ELR (cell line): ENCODE measurements at regions not wholly inside any gene's neighbourhood (a gene's known extent, or its start where the extent isn't known, plus 50 kb on each side); places are given as distances from the start of the nearest gene placed in this dataset.
"Not testable (repeated sequence)": the region's sequence is repeated elsewhere in the genome, so short reads cannot be mapped to it uniquely, and the experiment has no call there.

ENCODE experiments used
- DNase-seq: peaks from one replicate; pipeline ENCODE4 v3.0.0-alpha.2; 2015; ENCODE audit warnings: low read depth

DNA sequence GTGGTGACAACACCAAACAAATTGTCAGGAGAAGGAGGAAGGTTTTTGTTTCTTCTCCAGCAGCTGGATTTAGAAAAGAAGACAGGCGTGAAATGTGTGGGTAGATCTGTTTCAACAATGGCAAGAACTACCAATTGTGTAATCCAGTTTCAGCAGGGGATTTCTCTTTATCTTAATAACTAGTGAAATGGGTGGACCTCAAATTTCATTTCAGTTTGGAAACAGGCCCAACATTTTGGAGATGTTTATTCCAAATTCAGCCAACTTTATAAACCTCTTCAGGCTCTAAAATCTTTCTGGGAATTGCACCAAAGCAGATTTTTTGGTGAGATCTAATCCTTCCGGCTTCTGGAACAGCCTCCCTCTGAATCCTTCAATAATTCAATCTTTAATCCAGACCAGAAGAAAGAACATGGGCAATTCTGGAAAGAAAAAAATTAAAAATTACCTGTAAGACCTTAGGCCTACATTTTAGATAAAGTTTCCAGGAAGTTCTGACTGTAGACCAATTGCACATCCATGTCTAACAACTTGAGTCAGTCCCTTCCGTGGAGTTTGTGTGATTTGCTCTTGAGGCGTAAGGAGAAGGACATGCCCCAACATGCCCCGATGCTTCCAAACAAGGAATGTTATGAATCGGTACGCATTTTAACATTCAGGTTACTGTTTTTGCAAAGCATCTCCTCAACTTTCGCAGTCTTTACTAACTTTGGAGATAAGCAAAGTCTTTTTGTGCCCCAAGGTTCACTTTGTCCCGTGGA, 423.6 kb downstream of the IRX1 start:
- no peak for DNase-seq

DNA sequence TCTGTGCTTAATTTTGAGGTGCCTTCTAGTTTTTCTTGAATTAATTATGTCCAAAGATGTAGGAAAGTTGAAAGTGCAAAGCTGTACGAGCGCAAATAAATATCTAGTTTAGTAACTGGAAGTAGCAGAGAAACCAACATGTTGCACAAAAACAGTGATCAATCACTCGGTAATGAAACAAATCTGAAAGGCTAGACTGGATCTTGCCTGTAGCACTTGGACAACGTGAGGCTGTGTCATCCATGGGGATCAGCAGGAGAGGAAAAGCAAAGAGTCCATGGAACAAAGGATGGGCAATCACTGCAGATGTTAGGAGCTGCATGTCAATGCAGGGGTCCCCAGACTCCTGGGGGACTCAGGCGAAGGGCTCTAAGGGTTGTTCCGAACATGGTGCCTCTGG, 424.2 kb downstream of the IRX1 start:
- DNase-seq: no peak

DNA sequence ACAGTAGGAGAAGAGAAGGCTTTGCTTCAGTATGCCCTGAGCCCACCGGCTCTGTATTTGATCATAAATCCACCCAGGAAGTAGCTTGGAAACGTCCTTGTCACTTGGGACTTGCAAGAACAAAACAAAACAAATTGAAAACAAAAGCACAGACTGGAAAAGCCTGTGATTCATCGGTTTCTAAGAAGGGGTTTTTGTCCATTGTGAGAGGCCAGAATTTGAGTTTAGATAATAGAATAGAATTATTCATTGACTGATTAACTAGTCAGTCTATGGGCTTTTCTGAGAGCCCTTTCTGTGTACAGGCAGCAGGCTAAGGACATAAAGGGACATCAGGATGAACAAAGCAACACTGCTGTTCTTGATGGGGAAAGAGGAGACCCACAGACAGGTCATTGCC, 424.8 kb downstream of the IRX1 start:
- DNase-seq: no peak

DNA sequence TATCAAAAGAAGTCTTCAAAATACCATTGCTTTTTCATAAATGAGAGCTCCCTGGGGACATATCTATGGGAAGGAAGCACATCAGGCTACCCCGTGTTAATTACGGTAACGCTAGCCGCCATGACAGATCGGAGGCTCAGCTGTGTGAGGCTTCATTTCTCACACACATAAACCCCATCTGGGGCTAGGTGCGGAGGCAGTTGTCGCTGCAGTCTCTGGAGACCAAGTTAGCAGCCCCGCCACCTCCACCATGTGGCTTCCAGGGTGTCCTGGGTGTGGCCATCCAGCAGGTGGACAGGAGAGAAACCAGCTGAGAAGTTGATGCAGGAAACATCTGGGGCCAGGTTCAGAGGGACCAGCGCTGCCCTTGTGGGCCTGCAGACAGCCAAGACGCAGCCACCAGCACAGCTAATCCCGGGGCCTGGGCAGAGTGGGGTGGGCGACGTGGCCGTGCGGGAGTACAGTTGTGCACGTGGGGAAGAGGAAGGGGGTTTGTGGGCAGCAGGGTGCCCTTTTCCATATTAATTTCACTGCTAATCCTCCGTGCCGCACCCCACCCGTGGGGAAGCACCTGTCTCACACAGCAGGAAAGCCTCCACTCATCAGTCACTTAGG, 426.5 kb downstream of the IRX1 start:
- DNase-seq: no peak

DNA sequence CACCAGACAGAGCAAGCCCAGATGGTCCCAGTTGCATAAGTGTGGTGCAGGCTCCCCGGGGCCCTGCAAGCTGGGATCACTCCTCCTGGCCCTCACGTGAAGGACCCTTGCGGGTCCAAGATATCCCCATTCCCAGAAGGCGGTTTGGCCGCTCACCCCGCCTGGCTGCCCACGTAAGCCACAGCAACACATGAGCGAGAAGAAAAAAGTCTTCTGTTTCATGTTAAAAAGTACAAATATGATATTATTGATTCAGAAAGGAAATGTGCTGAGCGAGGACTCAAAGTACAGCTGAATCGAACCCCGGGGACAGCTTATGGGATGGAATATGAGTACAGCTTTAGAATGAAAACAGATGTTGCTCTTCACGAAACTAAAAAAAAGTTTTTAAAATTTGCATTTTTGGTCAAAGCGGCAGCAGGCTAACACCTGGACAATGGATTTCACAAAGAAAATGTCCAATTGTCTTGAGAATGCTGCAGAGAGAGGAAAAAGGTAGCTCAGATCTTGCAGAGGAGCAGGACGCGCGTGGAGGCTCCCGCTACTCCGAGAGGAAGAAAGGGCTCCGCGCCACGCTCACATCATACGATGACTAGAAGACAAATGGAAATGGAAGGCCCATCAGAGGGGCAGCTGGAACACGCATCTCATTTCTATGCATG, 427.6 kb downstream of the IRX1 start:
- no peak for DNase-seq

DNA sequence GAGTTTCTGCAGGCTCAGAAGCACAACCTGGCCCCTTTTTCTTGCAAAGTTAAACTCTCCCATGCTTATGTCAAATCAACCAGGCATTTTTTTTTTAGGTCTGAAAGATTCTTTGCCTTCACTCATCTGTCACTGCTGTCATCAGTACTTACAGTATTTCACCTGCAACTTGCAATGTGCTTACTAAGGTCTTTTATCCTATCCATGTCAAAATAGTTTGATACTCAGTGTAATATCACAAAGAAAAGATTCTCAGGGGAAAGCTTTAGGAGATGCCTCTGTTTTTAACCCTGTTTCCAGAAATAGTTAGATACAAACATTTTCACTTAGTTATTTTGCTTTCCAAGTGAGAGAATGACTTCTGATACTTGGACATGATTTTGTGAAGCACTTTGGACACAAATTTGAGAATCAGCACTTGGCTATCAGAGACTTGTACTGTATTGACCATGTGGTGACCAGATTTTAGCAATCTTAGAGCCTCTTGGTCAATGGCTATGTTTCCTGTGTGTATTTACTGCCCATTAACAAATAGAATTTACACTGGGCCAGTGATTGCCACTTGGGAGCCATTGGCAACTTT, 428.2 kb downstream of the IRX1 start:
- no peak for DNase-seq

DNA sequence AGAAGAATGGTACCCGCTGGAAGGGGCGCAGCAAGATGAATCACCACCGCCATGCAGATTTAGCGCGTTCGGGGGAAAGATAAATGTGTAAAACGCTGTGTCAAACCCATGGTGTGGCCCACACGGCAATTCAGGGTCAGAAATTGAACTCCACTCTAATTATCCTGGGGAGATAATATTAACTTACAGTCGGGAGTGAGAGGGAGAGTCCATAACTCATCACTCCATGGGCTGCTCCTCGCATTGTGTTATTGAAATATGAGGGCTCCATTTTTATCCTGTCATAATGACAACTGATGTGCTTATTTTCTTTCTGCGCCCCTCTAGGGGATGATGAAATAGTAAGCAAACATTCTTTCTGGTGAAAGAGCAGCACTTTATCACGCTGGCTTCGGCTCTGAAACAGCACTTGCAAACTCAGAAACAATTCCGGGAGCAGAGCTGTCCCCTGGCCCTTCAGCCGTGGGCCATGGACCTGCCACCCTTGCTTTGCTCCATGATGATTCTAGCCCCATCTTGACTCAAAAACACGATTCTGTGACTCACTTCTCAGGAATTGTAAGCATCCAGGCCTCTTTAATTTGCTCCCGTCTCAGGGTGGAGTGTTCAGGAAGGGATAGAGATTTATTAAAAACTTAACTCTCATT, 431.6 kb downstream of the IRX1 start:
- no peak for DNase-seq

DNA sequence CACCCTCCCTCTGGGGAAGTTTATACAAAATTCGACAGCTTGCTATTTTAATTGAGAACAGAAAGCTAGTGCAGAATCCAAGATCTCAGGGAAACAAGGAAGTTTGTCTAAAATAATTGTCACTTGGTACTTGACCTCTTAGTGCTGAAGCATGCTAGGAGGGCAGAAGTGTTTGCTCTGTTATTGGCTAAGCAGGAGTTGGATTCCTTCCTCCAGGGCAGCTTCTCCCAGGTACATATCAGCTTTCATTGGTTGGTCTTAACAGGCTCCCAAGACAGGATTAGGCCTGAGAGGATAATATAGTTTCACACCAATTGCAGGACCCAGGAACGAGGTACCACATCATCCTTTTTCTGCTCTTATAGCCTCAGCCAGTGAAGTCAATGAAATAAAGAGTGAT, 432.8 kb downstream of the IRX1 start:
- no peak for DNase-seq

DNA sequence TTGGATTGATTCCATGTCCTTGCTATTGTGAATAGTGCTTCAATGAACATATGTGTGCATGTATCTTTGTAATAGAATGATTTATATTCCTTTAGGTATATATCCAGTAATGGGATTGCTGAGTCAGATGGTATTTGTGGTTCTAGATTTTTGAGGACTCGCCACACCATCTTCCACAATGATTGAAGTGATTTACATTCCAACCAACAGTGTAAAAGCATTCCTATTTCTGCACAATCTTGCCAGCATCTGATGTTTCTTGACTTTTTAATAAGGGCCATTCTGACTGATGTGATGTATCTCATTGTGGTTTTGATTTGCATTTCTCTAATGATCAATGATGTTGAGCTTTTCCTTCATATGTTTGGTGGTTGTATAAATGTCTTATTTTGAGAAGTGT, 437.9 kb downstream of the IRX1 start:
- DNase-seq: not testable (repeated sequence)

DNA sequence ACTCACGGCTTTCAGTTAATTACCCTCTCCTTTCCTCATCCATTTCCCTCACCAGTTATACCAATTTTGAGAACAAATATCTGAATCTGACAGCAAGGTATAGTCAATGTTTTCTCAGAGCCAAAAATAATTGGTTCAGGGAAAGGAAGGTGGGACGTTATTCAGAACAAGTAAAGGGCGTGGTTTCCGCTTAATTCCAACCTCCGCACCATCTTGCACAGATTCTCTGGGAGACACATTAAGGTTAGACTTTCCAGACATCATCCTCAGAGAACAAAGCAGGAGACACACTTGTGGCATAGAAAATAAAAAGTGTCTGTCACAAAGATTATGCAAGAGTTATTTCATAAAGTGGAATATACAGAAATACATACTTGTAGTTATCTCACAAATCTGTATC, 441.2 kb downstream of the IRX1 start:
- no peak for DNase-seq

DNA sequence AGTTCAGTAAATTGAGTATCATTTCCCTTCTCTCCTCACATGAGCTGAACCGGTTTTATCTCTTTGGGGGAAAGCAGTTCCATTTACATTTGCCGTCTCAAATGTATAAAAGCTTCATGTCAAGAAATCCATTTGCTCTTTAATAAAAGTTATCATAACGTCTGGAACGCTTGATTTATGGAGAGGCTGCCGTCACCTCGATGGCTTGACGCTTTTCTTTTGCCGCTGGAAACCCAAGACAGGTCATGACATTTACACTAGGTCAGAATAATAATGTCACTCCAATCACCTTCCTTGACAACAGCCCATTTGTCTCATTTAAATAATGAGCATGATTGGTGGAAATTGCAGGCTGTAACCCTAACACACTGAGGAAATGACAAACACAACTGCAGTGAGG, 443.4 kb downstream of the IRX1 start:
- DNase-seq: no peak

DNA sequence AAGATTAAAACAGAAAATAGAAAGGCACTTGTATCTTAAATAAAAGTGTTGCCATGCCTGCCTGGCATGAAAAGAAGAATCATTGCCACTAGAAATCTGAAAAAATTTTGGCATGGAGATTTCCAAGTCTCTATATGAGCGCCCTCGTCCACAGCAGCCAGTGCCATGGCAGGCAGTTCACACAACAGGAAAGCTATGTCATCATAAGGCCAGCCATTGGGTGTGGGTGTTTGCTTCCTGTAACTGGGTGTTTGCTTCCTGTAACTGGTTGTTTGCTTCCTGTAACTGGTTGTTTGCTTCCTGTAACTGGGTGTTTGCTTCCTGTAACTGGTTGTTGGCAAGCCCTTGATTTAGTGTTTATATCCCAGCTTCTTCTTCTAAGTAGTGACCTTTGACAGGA, 446.7 kb downstream of the IRX1 start:
- no peak for DNase-seq

DNA sequence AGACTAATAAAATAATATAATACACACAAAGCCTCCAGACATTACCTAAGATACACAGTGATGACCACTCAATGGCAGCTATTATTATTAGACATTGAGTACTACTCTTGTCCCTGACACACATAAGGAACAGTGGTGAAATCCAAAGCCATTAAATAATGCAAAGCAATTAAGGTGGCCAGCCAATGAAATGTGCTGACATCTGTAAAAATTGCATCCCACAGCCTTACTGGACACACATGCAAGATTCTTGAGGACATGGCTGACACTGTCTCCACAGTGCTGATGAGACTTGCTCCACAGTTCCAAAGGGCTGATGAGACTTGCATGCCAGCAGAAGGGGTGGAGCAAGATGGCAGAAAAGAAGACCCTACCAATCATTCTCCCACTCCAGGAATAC, 447.5 kb downstream of the IRX1 start:
- DNase-seq: no peak

DNA sequence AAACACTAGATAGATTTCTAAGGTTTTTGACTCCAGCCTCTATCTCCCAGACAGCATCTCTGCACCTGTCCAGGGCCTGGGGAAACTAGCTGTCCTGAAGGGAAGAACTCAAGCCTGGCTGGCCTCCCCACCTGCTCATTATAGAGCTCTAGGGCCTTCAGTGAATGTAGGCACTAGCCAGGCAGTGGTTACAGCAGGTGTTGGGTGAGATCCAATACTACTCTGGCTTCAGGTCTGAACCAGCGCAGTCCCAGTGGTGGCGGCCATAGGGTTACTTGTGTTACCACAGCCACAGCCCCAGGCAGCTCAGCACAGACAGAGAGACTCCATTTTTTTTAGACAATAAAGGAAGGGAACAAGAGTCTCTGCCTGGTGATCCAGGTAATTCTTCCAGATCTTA, 449.2 kb downstream of the IRX1 start:
- no peak for DNase-seq

DNA sequence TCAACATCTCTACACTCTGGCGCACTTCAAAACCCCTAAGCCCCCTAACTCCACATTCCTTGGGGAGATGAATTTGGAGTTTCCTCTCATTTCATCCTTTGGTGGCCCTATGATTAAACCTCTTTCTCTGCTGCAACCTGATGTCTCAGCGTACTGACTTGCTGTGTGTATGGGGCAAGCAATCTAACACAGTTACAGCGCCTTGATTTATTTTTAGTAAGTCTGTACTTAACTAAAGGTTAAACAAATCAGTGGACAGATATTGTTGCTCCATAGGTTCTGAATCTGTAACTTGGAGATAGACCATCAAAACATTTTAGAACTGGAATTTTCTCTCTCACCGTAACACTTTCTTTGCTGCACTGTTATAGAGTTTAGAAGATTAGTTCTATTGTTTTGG, 452.8 kb downstream of the IRX1 start:
- no peak for DNase-seq

DNA sequence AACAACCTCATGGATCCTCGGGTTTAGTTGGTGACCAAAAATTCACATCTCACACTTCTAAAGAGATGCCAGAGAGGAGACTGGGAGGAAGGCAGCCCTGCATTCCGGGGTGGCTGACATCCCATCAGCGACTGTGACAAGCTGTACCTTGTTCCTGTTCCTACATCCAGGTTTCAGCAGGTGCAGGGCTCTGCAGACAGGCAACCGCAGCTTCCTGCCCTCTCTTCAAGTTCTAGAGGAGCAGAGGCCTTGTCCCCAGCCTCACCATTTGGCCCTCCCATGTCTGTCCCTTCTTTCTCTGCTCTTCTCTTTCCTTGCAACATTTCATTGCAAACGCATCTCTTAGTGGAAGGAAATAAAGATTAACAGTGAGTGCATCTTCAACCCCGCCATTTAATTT, 454.6 kb downstream of the IRX1 start:
- DNase-seq: no peak

DNA sequence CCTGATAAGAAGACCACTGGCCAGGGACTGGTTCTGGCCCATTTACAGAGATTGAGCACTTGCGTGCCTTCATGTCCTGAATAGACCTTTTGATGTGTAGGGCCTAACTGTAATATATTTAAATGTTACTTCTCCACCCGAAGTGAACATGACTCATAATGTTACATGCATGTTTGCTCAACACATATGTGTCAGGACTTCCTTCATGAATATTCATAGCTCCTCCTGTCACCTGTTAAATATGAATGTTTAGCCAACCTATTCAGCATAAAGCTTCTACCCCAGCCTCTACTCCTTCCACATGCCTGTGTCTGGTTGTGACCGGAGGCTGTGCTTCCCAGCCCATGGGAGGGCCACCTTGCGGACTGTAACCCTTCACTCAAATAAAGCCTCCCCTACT, 457.5 kb downstream of the IRX1 start:
- DNase-seq: no peak

DNA sequence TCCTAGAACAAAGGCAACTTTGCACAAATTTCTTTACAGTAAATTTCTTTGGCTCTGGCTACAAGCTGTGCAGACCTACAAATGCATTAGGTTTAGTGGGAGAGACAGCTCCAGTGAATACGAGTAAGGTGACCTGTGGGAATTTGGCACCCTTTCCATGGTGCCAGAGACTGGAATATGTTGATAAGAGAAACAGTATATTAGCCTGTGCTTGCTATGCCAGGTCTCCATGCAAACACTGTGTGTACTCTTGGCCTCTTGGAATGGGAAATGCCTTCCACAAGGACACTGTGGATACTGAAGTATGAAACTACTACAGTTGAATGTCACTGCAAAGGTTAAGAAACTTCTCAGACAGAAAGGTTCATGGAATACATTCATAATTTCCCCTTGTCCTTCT, 458.5 kb downstream of the IRX1 start:
- no peak for DNase-seq

DNA sequence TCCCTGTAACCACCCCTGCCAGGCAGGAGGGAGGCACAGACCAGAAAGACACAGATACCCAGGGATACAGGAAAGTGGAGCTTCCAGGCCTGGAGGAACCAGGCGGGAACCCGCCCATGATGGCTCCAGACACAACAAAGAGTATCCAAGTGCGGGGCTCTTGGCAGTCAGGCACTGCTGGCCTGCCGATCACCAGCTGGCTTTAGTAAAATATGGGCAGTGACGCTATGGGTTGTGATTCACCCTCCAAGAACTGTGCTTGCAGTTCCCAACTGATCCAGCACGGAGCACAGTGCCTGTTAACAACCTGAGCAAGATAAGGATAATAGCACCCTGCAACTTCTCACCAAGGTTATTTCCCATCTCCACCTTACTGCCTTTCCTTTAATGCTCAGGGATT, 463.3 kb downstream of the IRX1 start:
- no peak for DNase-seq

DNA sequence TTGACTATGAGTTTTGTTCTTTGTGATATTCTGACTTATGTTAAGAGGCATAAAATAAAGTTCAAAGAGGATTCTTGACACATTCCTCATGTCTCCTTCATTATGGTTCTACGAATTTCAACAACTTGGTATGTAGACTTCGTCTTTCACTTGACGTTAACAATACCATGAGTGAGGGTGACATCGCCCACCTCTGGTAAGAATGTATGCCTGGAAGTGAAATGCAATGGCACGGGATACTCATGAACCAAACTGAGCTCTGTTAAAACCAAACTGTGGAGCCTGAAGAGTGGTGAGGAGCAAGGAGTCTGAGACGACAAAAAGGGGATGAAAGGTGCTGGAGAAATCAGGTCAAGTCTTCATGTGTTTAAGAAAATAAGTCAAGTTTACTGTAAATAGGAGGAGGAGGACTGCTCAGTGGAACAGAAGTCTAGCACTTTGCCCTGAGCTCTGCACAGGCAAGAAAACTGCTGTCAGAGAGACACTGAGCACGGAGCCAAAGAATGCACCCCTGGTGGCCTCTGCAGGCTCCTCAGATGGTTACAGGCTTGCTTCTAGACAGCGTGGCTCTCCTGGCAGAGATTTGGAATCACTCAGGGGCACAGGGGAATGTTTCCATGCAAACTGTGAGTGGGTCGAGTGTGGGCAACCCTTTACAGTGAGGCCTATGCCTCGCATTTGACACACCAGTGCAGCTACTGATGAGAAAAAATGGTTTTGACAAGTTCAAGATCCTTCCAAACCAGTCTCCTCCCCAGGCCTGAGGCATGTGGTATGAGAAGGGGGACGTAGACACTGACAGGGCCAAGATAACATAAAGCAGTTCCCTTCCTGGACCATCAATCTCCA, 470.1 kb downstream of the IRX1 start:
- DNase-seq: no peak

DNA sequence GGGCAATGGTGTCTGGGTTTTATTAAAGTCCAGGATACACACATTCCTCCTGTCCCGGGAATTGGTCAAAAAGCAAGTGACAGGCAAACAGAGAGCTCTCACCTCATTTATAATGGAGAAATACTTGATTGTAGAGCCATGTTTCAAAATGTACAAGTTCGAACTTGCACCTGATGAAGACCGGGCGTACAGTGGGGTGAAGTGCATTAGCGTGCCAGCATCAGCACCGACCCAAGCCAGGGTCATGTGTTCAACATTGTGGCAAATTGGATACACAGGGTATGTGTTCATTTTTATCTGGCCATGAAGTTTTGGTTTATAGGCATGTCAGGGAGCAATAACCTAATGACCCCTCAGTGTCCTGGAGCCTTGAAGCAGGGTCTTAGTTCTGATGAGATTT, 472.5 kb downstream of the IRX1 start:
- DNase-seq: no peak

DNA sequence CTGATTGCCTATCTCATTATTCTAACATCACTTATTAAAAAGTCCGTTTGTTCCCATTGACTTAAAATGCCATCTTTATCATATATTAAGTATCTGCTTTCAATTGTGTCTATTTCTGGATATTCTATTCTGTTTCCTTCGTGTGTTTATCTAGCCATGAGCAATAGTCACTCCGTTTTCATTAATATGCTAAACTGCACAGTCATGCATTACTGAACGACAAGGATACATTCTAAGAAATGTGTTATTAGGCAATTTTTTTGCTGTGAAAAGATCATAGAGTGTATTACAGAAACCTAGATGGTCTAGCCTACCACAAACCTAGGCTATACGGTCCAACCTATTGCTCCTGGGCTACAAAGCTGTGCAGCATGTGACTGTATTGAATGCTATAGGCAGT, 482.9 kb downstream of the IRX1 start:
- no peak for DNase-seq
